ENCODE measurements at regions not wholly inside any gene's neighbourhood (a gene's known extent, or its start where the extent isn't known, plus 50 kb on each side); places are given as distances from the start of the nearest gene placed in this dataset.
"Not testable (repeated sequence)": the region's sequence is repeated elsewhere in the genome, so short reads cannot be mapped to it uniquely, and the experiment has no call there.

- H3K36me3 ChIP-seq: no peaks in the 10 kb centered on the region
- TF ChIP-seq CTCF (IDR thresholded peaks at IDR 0.05): no peak
- H3K27me3 ChIP-seq: no peaks in the 10 kb centered on the region
- no peaks in the 10 kb centered on the region for H3K9me3 ChIP-seq
- H3K4me3 ChIP-seq (ENCODE audit: low read depth in 1 of 2, low read length in 1 of 2): no peak overlapping the region
- no peak overlapping the region for H3K27ac ChIP-seq
- no peaks in the 10 kb centered on the region for H3K4me1 ChIP-seq (ENCODE audit: control insufficient read depth in 1 of 2, insufficient read depth in 1 of 2, low read depth in 1 of 2, low read length in 1 of 2)
These were observed 602.2 kb downstream of the CENPC start for GRCh38 chr4:66943112-66943511.

GRCh38 chr4:66931981-66932380 is 613.3 kb downstream of the CENPC start:
- H3K27ac ChIP-seq; H3K36me3 ChIP-seq; H3K27me3 ChIP-seq; H3K4me1 ChIP-seq (ENCODE audit: control insufficient read depth in 1 of 2, insufficient read depth in 1 of 2, low read depth in 1 of 2, low read length in 1 of 2); H3K9me3 ChIP-seq; H3K4me3 ChIP-seq (ENCODE audit: low read depth in 1 of 2, low read length in 1 of 2): not testable (repeated sequence)

GRCh38 chr4:66930206-66930605 is 615.1 kb downstream of the CENPC start:
- H3K4me1 ChIP-seq (ENCODE audit: control insufficient read depth in 1 of 2, insufficient read depth in 1 of 2, low read depth in 1 of 2, low read length in 1 of 2): no peaks in the 10 kb centered on the region
- no peaks in the 10 kb centered on the region for H3K27me3 ChIP-seq
- TF ChIP-seq CTCF (IDR thresholded peaks at IDR 0.05): no peak
- no peaks in the 10 kb centered on the region for H3K36me3 ChIP-seq
- H3K4me3 ChIP-seq (ENCODE audit: low read depth in 1 of 2, low read length in 1 of 2): no peak overlapping the region
- no peaks in the 10 kb centered on the region for H3K9me3 ChIP-seq
- no peak overlapping the region for H3K27ac ChIP-seq

GRCh38 chr4:66929748-66930147 is 615.6 kb downstream of the CENPC start:
- no peaks in the 10 kb centered on the region for H3K27me3 ChIP-seq
- no peaks in the 10 kb centered on the region for H3K4me1 ChIP-seq (ENCODE audit: control insufficient read depth in 1 of 2, insufficient read depth in 1 of 2, low read depth in 1 of 2, low read length in 1 of 2)
- no peak for TF ChIP-seq CTCF (IDR thresholded peaks at IDR 0.05)
- H3K9me3 ChIP-seq: no peaks in the 10 kb centered on the region
- no peaks in the 10 kb centered on the region for H3K36me3 ChIP-seq
- no peak overlapping the region for H3K4me3 ChIP-seq (ENCODE audit: low read depth in 1 of 2, low read length in 1 of 2)
- H3K27ac ChIP-seq: no peak overlapping the region

GRCh38 chr4:66928881-66929280 is 616.4 kb downstream of the CENPC start:
- H3K9me3 ChIP-seq; H3K27me3 ChIP-seq; H3K4me1 ChIP-seq (ENCODE audit: control insufficient read depth in 1 of 2, insufficient read depth in 1 of 2, low read depth in 1 of 2, low read length in 1 of 2); H3K4me3 ChIP-seq (ENCODE audit: low read depth in 1 of 2, low read length in 1 of 2); H3K36me3 ChIP-seq; H3K27ac ChIP-seq: not testable (repeated sequence)

GRCh38 chr4:66927937-66928336 is 617.4 kb downstream of the CENPC start:
- Histone ChIP-seq H3K4me3 (ENCODE audit: low read depth in 1 of 2, low read length in 1 of 2) (no peak overlapping the region), H3K4me1 (ENCODE audit: control insufficient read depth in 1 of 2, insufficient read depth in 1 of 2, low read depth in 1 of 2, low read length in 1 of 2) (no peaks in the 10 kb centered on the region), H3K36me3 (no peaks in the 10 kb centered on the region), H3K27me3 (no peaks in the 10 kb centered on the region), H3K27ac (no peak overlapping the region), H3K9me3 (no peaks in the 10 kb centered on the region)
- TF ChIP-seq CTCF (IDR thresholded peaks at IDR 0.05): no peak

- Histone ChIP-seq H3K27me3 (no peaks in the 10 kb centered on the region), H3K27ac (no peak overlapping the region), H3K9me3 (no peaks in the 10 kb centered on the region), H3K4me1 (ENCODE audit: control insufficient read depth in 1 of 2, insufficient read depth in 1 of 2, low read depth in 1 of 2, low read length in 1 of 2) (no peaks in the 10 kb centered on the region), H3K36me3 (no peaks in the 10 kb centered on the region), H3K4me3 (ENCODE audit: low read depth in 1 of 2, low read length in 1 of 2) (no peak overlapping the region)
- TF ChIP-seq CTCF (IDR thresholded peaks at IDR 0.05): no peak
These were observed 618.6 kb downstream of the CENPC start for GRCh38 chr4:66926687-66927086.
